Smooth muscle cell (in vitro differentiated cells): ENCODE measurements at regions not wholly inside any gene's neighbourhood (a gene's known extent, or its start where the extent isn't known, plus 50 kb on each side); places are given as distances from the start of the nearest gene placed in this dataset.

Experiments used
- DNase-seq: peaks from one replicate; lab custom pipeline; 2025; ENCODE audit not compliant: unreplicated experiment; lab: John Stamatoyannopoulos, UW
- H2AFZ ChIP-seq: fragments of 200-600 bp; sonication (generic); 2 replicates; pipeline ENCODE4 v1.6.0; 2016; ENCODE audit warnings: antibody characterized with exemption, low read depth, mild to moderate bottlenecking
- H3F3A ChIP-seq: fragments of 200-600 bp; sonication (generic); 2 replicates; pipeline ENCODE4 v1.6.0; 2017; ENCODE audit warnings: antibody characterized with exemption, low read depth
- H3K27ac ChIP-seq: fragments of 200-600 bp; sonication (generic); 2 replicates; pipeline ENCODE4 v1.5.1; 2016; ENCODE audit warnings: low read depth, mild to moderate bottlenecking
- H3K27me3 ChIP-seq: fragments of 200-600 bp; sonication (generic); 2 replicates; pipeline ENCODE4 v1.6.1; 2016; ENCODE audit warnings: low read depth, mild to moderate bottlenecking
- H3K36me3 ChIP-seq: fragments of 200-600 bp; sonication (generic); 2 replicates; pipeline ENCODE4 v1.5.1; 2016; ENCODE audit warnings: low read depth
- H3K4me1 ChIP-seq: fragments of 200-600 bp; sonication (generic); 2 replicates; pipeline ENCODE4 v1.5.1; 2016; ENCODE audit warnings: low read depth
- H3K4me2 ChIP-seq: fragments of 200-600 bp; sonication (generic); 2 replicates; pipeline ENCODE4 v1.6.0; 2016; ENCODE audit warnings: mild to moderate bottlenecking
- H3K4me3 ChIP-seq: fragments of 200-600 bp; sonication (generic); 2 replicates; pipeline ENCODE4 v1.5.1; 2016; ENCODE audit warnings: mild to moderate bottlenecking
- H3K79me2 ChIP-seq: fragments of 200-600 bp; sonication (generic); 2 replicates; pipeline ENCODE4 v1.6.0; 2016; ENCODE audit warnings: low read depth, mild to moderate bottlenecking
- H3K9ac ChIP-seq: fragments of 200-600 bp; sonication (generic); 2 replicates; pipeline ENCODE4 v1.6.0; 2016; ENCODE audit warnings: low read depth
- H3K9me3 ChIP-seq: fragments of 200-600 bp; sonication (generic); replicated peaks from 2 replicates; pipeline ENCODE4 v1.5.1; 2016; ENCODE audit warnings: low read depth
- H4K20me1 ChIP-seq: fragments of 200-600 bp; sonication (generic); 2 replicates; pipeline ENCODE4 v1.6.0; 2016; ENCODE audit warnings: low read depth
- CTCF ChIP-seq: fragments of 200-600 bp; sonication (generic); IDR thresholded peaks from 2 replicates; pipeline ENCODE4 v1.5.1; 2017; ENCODE audit warnings: borderline replicate concordance, mild to moderate bottlenecking, antibody characterized with exemption; ENCODE audit not compliant: insufficient read depth, poor library complexity, severe bottlenecking
- WGBS: methylation state at CpG from one replicate; pipeline ENCODE4 v1.1.7; 2016; ENCODE audit warnings: low lambda C conversion rate; 5-methylcytosine and 5-hydroxymethylcytosine counted together

DNA sequence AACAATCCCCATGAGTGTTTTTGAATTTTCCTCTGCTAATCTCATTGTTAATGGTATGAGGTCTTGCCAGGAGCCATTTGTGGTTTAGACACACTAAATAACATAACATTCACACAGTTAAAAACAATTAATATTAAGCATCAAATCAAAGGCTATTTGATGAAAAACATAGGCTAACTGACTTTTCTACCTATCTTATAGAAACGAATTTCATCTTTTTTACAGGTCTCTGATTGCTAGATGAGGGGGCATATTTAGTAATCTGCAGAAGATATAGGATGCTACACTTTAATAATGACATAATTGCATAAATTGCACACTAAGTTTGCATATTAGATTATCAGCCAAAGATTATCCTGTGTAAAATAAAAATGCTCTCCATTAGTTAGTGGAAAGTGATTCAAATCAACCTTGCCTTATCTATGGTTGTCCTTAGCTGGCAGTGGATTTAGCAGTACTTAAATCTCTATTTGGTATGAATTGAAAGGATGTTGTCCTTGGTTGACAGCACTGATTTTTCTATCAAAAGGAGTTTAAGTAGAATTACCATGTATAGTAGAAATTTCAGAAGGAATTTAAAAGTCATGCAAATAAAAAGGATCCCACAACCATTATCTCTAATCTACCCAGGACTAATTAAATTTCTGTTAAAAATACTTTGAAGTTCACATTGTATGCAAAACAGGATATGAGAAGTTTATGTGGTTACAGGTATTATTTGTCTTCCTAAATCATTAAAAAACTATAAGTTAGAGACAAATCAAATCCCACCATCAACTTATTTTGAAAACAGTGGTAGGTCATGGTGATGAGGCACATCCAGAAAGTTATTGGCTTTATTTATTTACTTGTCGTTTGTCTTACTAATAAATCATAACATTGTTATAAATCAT is 50.6 kb upstream of the SPAG16 start:
- no peak for TF ChIP-seq CTCF
- Histone ChIP-seq H3K4me3 (no peak overlapping the region), H3K27ac (no peak overlapping the region), H3K9ac (no peak overlapping the region), H3K9me3 (no peaks in the 10 kb centered on the region), H3K4me2 (no peak overlapping the region), H2AFZ (no peak overlapping the region), H3F3A (no peaks in the 10 kb centered on the region), H3K79me2 (no peaks in the 10 kb centered on the region), H3K36me3 (no peaks in the 10 kb centered on the region), H4K20me1 (no peaks in the 10 kb centered on the region), H3K27me3 (no peaks in the 10 kb centered on the region), H3K4me1 (peaks cover 49% of the 10 kb centered on the region)
- 68% methylated on average over 2 of the region's 2 CpGs for WGBS
- no peak for DNase-seq
